H1 (cell line): ENCODE measurements at regions not wholly inside any gene's neighbourhood (a gene's known extent, or its start where the extent isn't known, plus 50 kb on each side); places are given as distances from the start of the nearest gene placed in this dataset.

ENCODE experiments used
- CEBPB ChIP-seq: IDR thresholded peaks from 2 replicates; pipeline ENCODE4 v1.6.1; 2012; ENCODE audit warnings: low read depth, low read length
- CTCF ChIP-seq, 3 experiments: IDR thresholded peaks; 1 replicate in 2 of 3; 2 replicates in 1 of 3; pipeline versions ENCODE4 v1.5.1 to v1.6.1; 2011; ENCODE audit warnings: low read length in 3 of 3, mild to moderate bottlenecking in 3 of 3, inconsistent platforms in 2 of 3, low read depth in 1 of 3, moderate library complexity in 1 of 3; ENCODE audit not compliant: insufficient read depth in 1 of 3; ENCODE audit errors: control extremely low read depth in 1 of 3
- E2F6 ChIP-seq: IDR thresholded peaks from 2 replicates; pipeline ENCODE4 v1.6.1; 2012; ENCODE audit warnings: inconsistent platforms
- POLR2AphosphoS5 ChIP-seq: IDR thresholded peaks from 2 replicates; pipeline ENCODE4 v1.6.1; 2011; ENCODE audit warnings: low read depth, low read length
- RNF2 ChIP-seq: fragments of 200-900, 300-1000 bp; sonication (generic); IDR thresholded peaks from 2 replicates; pipeline ENCODE4 v1.7.1; 2016; ENCODE audit warnings: borderline replicate concordance, low read depth, mild to moderate bottlenecking, antibody characterized with exemption, low read length; ENCODE audit not compliant: poor library complexity, severe bottlenecking; ENCODE audit errors: missing control alignments
- SIX5 ChIP-seq: IDR thresholded peaks from 2 replicates; pipeline ENCODE4 v1.6.1; 2011; ENCODE audit warnings: mild to moderate bottlenecking, low read depth, low read length
- TCF12 ChIP-seq: IDR thresholded peaks from 2 replicates; pipeline ENCODE4 v1.6.1; 2011; ENCODE audit warnings: low read depth, mild to moderate bottlenecking, low read length

GRCh38 chr2:145812165-145812554, 1292.2 kb upstream of the ZEB2 start (continued):
- no peak for TF ChIP-seq CTCF (IDR thresholded peaks at IDR 0.05; ENCODE audit: control extremely low read depth in 1 of 3, insufficient read depth in 1 of 3, low read depth in 1 of 3, low read length in 3 of 3)
- no peak for TF ChIP-seq TCF12
- no peak for TF ChIP-seq E2F6
- no peak for TF ChIP-seq SIX5
- TF ChIP-seq POLR2AphosphoS5: no peak
- TF ChIP-seq CEBPB: no peak
- no peak for TF ChIP-seq RNF2
